ENCODE measurements at regions not wholly inside any gene's neighbourhood (a gene's known extent, or its start where the extent isn't known, plus 50 kb on each side); places are given as distances from the start of the nearest gene placed in this dataset.

- Histone ChIP-seq H3K9me2 (replicated peaks; ENCODE audit: low read depth, low read length) (no peaks in the 10 kb centered on the region), H3K4me3 (ENCODE audit: low read length, poor library complexity, severe bottlenecking) (no peak overlapping the region), H3K4me2 (ENCODE audit: low read depth, low read length, poor library complexity, severe bottlenecking) (no peak overlapping the region), H4K20me1 (ENCODE audit: insufficient read depth, low read length, poor library complexity, severe bottlenecking) (no peaks in the 10 kb centered on the region), H3K9ac (ENCODE audit: low read depth, low read length, poor library complexity, severe bottlenecking) (no peak overlapping the region), H2AFZ (ENCODE audit: low read length) (no peak overlapping the region), H3K79me2 (ENCODE audit: insufficient read depth, low read length) (no peaks in the 10 kb centered on the region), H3K9me3 (ENCODE audit: insufficient read depth, low read depth, low read length) (peaks cover 4% of the 10 kb centered on the region; the same call in 1 of the 2 replicates), H3K27me3 (ENCODE audit: insufficient read depth, low read length, poor library complexity, severe bottlenecking) (no peaks in the 10 kb centered on the region), H3F3A (ENCODE audit: low read depth) (no peaks in the 10 kb centered on the region), H3K4me1 (ENCODE audit: insufficient read depth, low read length, poor library complexity, severe bottlenecking) (no peaks in the 10 kb centered on the region), H3K36me3 (ENCODE audit: insufficient read depth, low read length) (no peaks in the 10 kb centered on the region)
- TF ChIP-seq CTCF (conservative IDR thresholded peaks at IDR 0.05; ENCODE audit: low read length) (no peak), EZH2phosphoT487 (IDR thresholded peaks at IDR 0.05; ENCODE audit: borderline replicate concordance) (no peak)
These were observed 354.0 kb downstream of the UQCRFS1 start for GRCh38 chr19:28858933-28859332.

- Histone ChIP-seq H3K4me2 (ENCODE audit: low read depth, low read length, poor library complexity, severe bottlenecking) (no peak overlapping the region), H3K79me2 (ENCODE audit: insufficient read depth, low read length) (no peaks in the 10 kb centered on the region)
These were observed 355.0 kb downstream of the UQCRFS1 start for GRCh38 chr19:28857967-28858366.

GRCh38 chr19:28855216-28855615 lies 357.7 kb downstream of the UQCRFS1 start:
- no peak overlapping the region for H3K4me2 ChIP-seq (ENCODE audit: low read depth, low read length, poor library complexity, severe bottlenecking)
- H3F3A ChIP-seq (ENCODE audit: low read depth): no peaks in the 10 kb centered on the region
- H4K20me1 ChIP-seq (ENCODE audit: insufficient read depth, low read length, poor library complexity, severe bottlenecking): no peaks in the 10 kb centered on the region
- H3K27me3 ChIP-seq (ENCODE audit: insufficient read depth, low read length, poor library complexity, severe bottlenecking): no peaks in the 10 kb centered on the region
- no peaks in the 10 kb centered on the region for H3K9me2 ChIP-seq (replicated peaks; ENCODE audit: low read depth, low read length)
- H3K9ac ChIP-seq (ENCODE audit: low read depth, low read length, poor library complexity, severe bottlenecking): no peak overlapping the region
- H3K9me3 ChIP-seq (ENCODE audit: insufficient read depth, low read depth, low read length): peaks cover 8% of the 10 kb centered on the region; the same call in 1 of the 2 replicates
- H3K36me3 ChIP-seq (ENCODE audit: insufficient read depth, low read length): no peaks in the 10 kb centered on the region
- H3K79me2 ChIP-seq (ENCODE audit: insufficient read depth, low read length): no peaks in the 10 kb centered on the region
- no peaks in the 10 kb centered on the region for H3K4me1 ChIP-seq (ENCODE audit: insufficient read depth, low read length, poor library complexity, severe bottlenecking)
- H2AFZ ChIP-seq (ENCODE audit: low read length): no peak overlapping the region
- TF ChIP-seq CTCF (conservative IDR thresholded peaks at IDR 0.05; ENCODE audit: low read length): no peak
- H3K4me3 ChIP-seq (ENCODE audit: low read length, poor library complexity, severe bottlenecking): no peak overlapping the region

More at GRCh38 chr19:28857967-28858366, 355.0 kb downstream of the UQCRFS1 start:
- Histone ChIP-seq H3K4me3 (ENCODE audit: low read length, poor library complexity, severe bottlenecking) (no peak overlapping the region), H2AFZ (ENCODE audit: low read length) (no peak overlapping the region), H3K9me2 (replicated peaks; ENCODE audit: low read depth, low read length) (no peaks in the 10 kb centered on the region), H4K20me1 (ENCODE audit: insufficient read depth, low read length, poor library complexity, severe bottlenecking) (no peaks in the 10 kb centered on the region), H3F3A (ENCODE audit: low read depth) (no peaks in the 10 kb centered on the region), H3K4me1 (ENCODE audit: insufficient read depth, low read length, poor library complexity, severe bottlenecking) (no peaks in the 10 kb centered on the region), H3K27me3 (ENCODE audit: insufficient read depth, low read length, poor library complexity, severe bottlenecking) (no peaks in the 10 kb centered on the region), H3K36me3 (ENCODE audit: insufficient read depth, low read length) (no peaks in the 10 kb centered on the region), H3K9me3 (ENCODE audit: insufficient read depth, low read depth, low read length) (peaks cover 4% of the 10 kb centered on the region; the same call in 1 of the 2 replicates), H3K9ac (ENCODE audit: low read depth, low read length, poor library complexity, severe bottlenecking) (no peak overlapping the region)
- TF ChIP-seq EZH2phosphoT487 (IDR thresholded peaks at IDR 0.05; ENCODE audit: borderline replicate concordance): no peak

DNA sequence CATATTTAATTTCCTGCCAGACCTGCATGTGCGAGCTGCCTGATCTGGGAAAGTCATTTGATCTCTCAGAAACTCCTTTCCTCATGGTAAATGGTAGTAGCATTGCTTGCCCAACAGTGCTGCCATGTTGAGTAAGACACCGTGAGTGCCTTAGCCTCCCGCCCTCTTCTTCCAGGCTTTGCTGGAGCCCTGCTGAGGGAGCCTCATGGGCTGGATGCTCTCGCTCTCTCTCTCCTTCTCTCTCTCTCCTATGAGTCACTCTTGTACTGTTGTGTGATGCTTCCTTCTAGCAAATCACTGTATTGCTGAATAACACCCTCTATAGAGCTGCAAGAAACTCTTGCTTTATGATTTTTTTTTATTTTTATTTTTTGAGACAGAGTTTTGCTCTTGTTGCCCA lies 365.5 kb downstream of the UQCRFS1 start:
- Histone ChIP-seq H3K27me3 (ENCODE audit: insufficient read depth, low read length, poor library complexity, severe bottlenecking) (no peaks in the 10 kb centered on the region), H4K20me1 (ENCODE audit: insufficient read depth, low read length, poor library complexity, severe bottlenecking) (no peaks in the 10 kb centered on the region), H3K9ac (ENCODE audit: low read depth, low read length, poor library complexity, severe bottlenecking) (no peak overlapping the region), H3K36me3 (ENCODE audit: insufficient read depth, low read length) (no peaks in the 10 kb centered on the region), H3K9me2 (replicated peaks; ENCODE audit: low read depth, low read length) (no peaks in the 10 kb centered on the region), H3K4me1 (ENCODE audit: insufficient read depth, low read length, poor library complexity, severe bottlenecking) (no peaks in the 10 kb centered on the region), H3F3A (ENCODE audit: low read depth) (no peaks in the 10 kb centered on the region), H2AFZ (ENCODE audit: low read length) (no peak overlapping the region), H3K4me3 (ENCODE audit: low read length, poor library complexity, severe bottlenecking) (no peak overlapping the region), H3K4me2 (ENCODE audit: low read depth, low read length, poor library complexity, severe bottlenecking) (no peak overlapping the region), H3K79me2 (ENCODE audit: insufficient read depth, low read length) (no peaks in the 10 kb centered on the region), H3K9me3 (ENCODE audit: insufficient read depth, low read depth, low read length) (0 out of 2 replicates have a peak, but pooled peaks cover 4% of the 10 kb centered on the region)
- no peak for TF ChIP-seq CTCF (conservative IDR thresholded peaks at IDR 0.05; ENCODE audit: low read length)
- TF ChIP-seq EZH2phosphoT487 (IDR thresholded peaks at IDR 0.05; ENCODE audit: borderline replicate concordance): no peak

Measured in Loucy (cell line).